Trophoblast cell (in vitro differentiated cells and primary cell): ENCODE measurements at regions not wholly inside any gene's neighbourhood (a gene's known extent, or its start where the extent isn't known, plus 50 kb on each side); places are given as distances from the start of the nearest gene placed in this dataset.
"Not testable (repeated sequence)": the region's sequence is repeated elsewhere in the genome, so short reads cannot be mapped to it uniquely, and the experiment has no call there.

ENCODE experiments used
- DNase-seq, 2 donors: peaks; one replicate each; pipeline ENCODE4 v3.0.0-alpha.2; 2016
- H2AFZ ChIP-seq: 2 replicates; pipeline ENCODE4 v1.6.1; 2013; ENCODE audit warnings: low read length, moderate library complexity, mild to moderate bottlenecking; ENCODE audit not compliant: insufficient read depth, poor library complexity
- H2AK5ac ChIP-seq: 2 replicates; pipeline ENCODE4 v1.6.1; 2013; ENCODE audit warnings: mild to moderate bottlenecking, low read length
- H2BK120ac ChIP-seq: 2 replicates; pipeline ENCODE4 v1.6.1; 2013; ENCODE audit warnings: low read length, mild to moderate bottlenecking, moderate library complexity; ENCODE audit not compliant: insufficient read depth, poor library complexity
- H2BK12ac ChIP-seq: 2 replicates; pipeline ENCODE4 v1.6.1; 2013; ENCODE audit warnings: mild to moderate bottlenecking, low read length, moderate library complexity
- H2BK5ac ChIP-seq: 2 replicates; pipeline ENCODE4 v1.6.1; 2013; ENCODE audit warnings: low read length, low read depth, moderate library complexity, mild to moderate bottlenecking; ENCODE audit not compliant: poor library complexity
- H3K14ac ChIP-seq: 2 replicates; pipeline ENCODE4 v1.6.1; 2013; ENCODE audit warnings: mild to moderate bottlenecking, low read length
- H3K18ac ChIP-seq: 2 replicates; pipeline ENCODE4 v1.6.1; 2013; ENCODE audit warnings: mild to moderate bottlenecking, low read length
- H3K23ac ChIP-seq: 2 replicates; pipeline ENCODE4 v1.6.1; 2013; ENCODE audit warnings: low read length
- H3K27ac ChIP-seq: 2 replicates; pipeline ENCODE4 v1.5.1; 2013; ENCODE audit warnings: low read depth, mild to moderate bottlenecking, inconsistent platforms, low read length, moderate library complexity
- H3K27me3 ChIP-seq: 2 replicates; pipeline ENCODE4 v1.6.1; 2013; ENCODE audit warnings: inconsistent platforms, mild to moderate bottlenecking, low read length, moderate library complexity; ENCODE audit not compliant: insufficient read depth
- H3K36me3 ChIP-seq, 2 experiments: 1 replicate in 1 of 2; 2 replicates in 1 of 2; pipeline ENCODE4 v1.6.1; 2013; ENCODE audit warnings: low read length in 2 of 2, mild to moderate bottlenecking in 2 of 2, moderate library complexity in 1 of 2; ENCODE audit not compliant: insufficient read depth in 2 of 2, control insufficient read depth in 1 of 2
- H3K4ac ChIP-seq: 2 replicates; pipeline ENCODE4 v1.6.1; 2013; ENCODE audit warnings: low read depth, mild to moderate bottlenecking, low read length, moderate library complexity
- H3K4me1 ChIP-seq, 2 experiments: 1 replicate in 1 of 2; 2 replicates in 1 of 2; pipeline ENCODE4 v1.6.1; 2013; ENCODE audit warnings: low read length in 2 of 2, mild to moderate bottlenecking in 2 of 2, moderate library complexity in 1 of 2; ENCODE audit not compliant: insufficient read depth in 2 of 2, control insufficient read depth in 1 of 2
- H3K4me2 ChIP-seq: 2 replicates; pipeline ENCODE4 v1.6.1; 2013; ENCODE audit warnings: inconsistent platforms, mild to moderate bottlenecking, low read length, moderate library complexity
- H3K4me3 ChIP-seq: 2 replicates; pipeline ENCODE4 v1.5.1; 2013; ENCODE audit warnings: mild to moderate bottlenecking, low read depth, low read length, inconsistent platforms
- H3K79me1 ChIP-seq: one replicate; pipeline ENCODE4 v1.6.1; 2013; ENCODE audit warnings: low read length
- H3K79me2 ChIP-seq: 2 replicates; pipeline ENCODE4 v1.6.1; 2013; ENCODE audit warnings: low read length, mild to moderate bottlenecking; ENCODE audit not compliant: control insufficient read depth, insufficient read depth, poor library complexity
- H3K9ac ChIP-seq: 2 replicates; pipeline ENCODE4 v1.6.1; 2013; ENCODE audit warnings: mild to moderate bottlenecking, low read length
- H3K9me3 ChIP-seq: 2 replicates; pipeline ENCODE4 v1.6.1; 2013; ENCODE audit warnings: low read depth, mild to moderate bottlenecking, control low read depth, inconsistent platforms, low read length; ENCODE audit not compliant: insufficient read depth
- H4K12ac ChIP-seq: 2 replicates; pipeline ENCODE4 v1.6.1; 2013; ENCODE audit warnings: low read depth, mild to moderate bottlenecking, low read length, moderate library complexity
- H4K8ac ChIP-seq: 2 replicates; pipeline ENCODE4 v1.6.1; 2013; ENCODE audit warnings: low read depth, mild to moderate bottlenecking, low read length, moderate library complexity
- H4K91ac ChIP-seq: one replicate; pipeline ENCODE4 v1.6.1; 2013; ENCODE audit warnings: low read depth, mild to moderate bottlenecking, low read length, moderate library complexity
- WGBS: extraction: QIAGEN DNeasy Blood & Tissue Kit; methylation state at CpG from one replicate; pipeline ENCODE4 v1.1.7; 2013; ENCODE audit warnings: missing lambda C conversion rate; ENCODE audit not compliant: insufficient read length, insufficient coverage; ENCODE audit errors: extremely low coverage; 5-methylcytosine and 5-hydroxymethylcytosine counted together

DNA sequence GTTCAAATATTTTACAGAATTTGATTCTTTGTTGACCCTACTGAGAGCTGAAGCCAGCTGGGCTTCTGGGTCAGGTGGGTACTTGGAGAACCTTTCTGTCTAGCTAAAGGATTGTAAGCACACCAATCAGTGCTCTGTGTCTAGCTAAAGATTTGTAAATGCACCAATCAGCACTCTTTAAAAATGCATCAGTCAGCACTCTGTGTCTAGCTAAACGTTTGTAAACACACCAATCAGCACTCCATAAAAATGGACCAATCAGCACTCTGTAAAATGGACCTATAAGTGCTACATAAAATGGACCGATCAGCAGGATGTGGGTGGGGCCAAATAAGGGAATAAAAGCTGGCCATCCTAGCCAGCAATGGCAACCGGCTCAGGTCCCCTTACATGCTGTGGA lies 76.4 kb upstream of the TMSB4Y start:
- not testable (repeated sequence) for H3K79me2 ChIP-seq, H3K9ac ChIP-seq, H4K12ac ChIP-seq, H3K27ac ChIP-seq, H2BK120ac ChIP-seq, H3K23ac ChIP-seq, H3K4me3 ChIP-seq, H3K14ac ChIP-seq, DNase-seq, H3K4ac ChIP-seq, H3K4me2 ChIP-seq, H4K91ac ChIP-seq, H3K18ac ChIP-seq, H3K27me3 ChIP-seq, H2AK5ac ChIP-seq, H3K9me3 ChIP-seq, H2AFZ ChIP-seq, H2BK5ac ChIP-seq, H3K4me1 ChIP-seq, H3K79me1 ChIP-seq, H4K8ac ChIP-seq, H3K36me3 ChIP-seq, H2BK12ac ChIP-seq
- no CpG with 5 or more reads among the region's 3 CpGs for WGBS

DNA sequence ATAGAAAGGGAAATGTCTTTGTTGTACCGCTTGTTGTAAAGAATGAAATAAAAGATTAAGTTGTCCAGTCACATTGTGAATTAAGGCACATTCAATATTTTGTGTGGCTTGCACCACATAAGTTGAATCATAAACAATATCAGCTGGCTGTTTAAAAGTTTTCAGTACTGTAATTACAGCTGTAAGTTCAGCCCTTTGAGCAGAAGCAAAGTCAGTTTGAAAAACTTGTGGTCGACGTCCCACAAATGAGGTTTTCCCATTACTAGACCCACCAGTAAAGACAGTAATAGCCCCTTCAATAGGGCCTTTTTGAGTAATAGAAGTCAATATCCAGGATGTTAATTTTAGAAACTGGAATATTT lies 87.8 kb upstream of the TMSB4Y start:
- Histone ChIP-seq H3K27me3 (no peaks in the 10 kb centered on the region), H3K4me1 (no peaks in the 10 kb centered on the region), H3K4me3 (no peak overlapping the region), H4K12ac (no peak overlapping the region), H3K18ac (no peak overlapping the region), H2AFZ (no peak overlapping the region), H3K79me2 (no peaks in the 10 kb centered on the region), H2BK12ac (no peak overlapping the region), H3K27ac (no peak overlapping the region), H3K4ac (no peak overlapping the region), H3K14ac (no peak overlapping the region), H3K36me3 (no peaks in the 10 kb centered on the region), H4K8ac (no peak overlapping the region), H3K23ac (no peak overlapping the region), H3K79me1 (no peaks in the 10 kb centered on the region), H3K9me3 (no peaks in the 10 kb centered on the region), H3K9ac (no peak overlapping the region), H2BK5ac (no peak overlapping the region), H4K91ac (no peak overlapping the region), H2BK120ac (no peak overlapping the region), H2AK5ac (no peak overlapping the region), H3K4me2 (no peak overlapping the region)
- no peak for DNase-seq
- no CpG with 5 or more reads among the region's 3 CpGs for WGBS

DNA sequence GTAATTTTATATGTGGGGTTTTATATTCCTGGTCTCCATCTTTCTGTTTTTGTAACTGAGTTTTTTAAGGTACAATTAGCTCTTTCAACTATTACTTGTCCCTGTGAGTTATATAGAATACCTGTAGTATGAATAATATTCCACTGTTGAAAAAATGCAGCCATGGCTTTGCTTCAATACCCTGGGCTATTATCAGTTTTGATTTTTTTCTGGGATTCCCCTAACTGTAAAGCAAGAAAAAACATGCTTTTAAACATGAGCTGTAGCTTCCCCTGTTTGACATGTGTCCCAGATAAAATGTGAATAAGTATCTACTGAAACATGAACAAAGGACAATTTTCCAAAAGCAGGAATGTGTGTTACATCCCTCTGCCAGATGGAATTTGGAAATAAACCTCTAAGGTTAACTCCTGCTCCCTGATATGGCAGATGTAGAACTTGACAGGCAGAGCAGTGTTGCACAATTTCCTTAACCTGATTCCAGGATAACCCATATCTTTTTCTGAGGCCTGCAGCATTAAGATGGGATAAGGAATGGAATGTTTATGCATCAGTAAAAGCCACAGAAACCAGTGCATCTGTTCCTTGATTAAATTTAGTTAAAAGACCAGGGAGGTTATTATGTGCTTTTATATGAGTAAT lies 88.3 kb upstream of the TMSB4Y start:
- H3K14ac ChIP-seq = no peak overlapping the region
- no peak overlapping the region for H2BK5ac ChIP-seq
- no peak overlapping the region for H2AK5ac ChIP-seq
- H3K18ac ChIP-seq = no peak overlapping the region
- no peak overlapping the region for H2BK120ac ChIP-seq
- H3K79me1 ChIP-seq = no peaks in the 10 kb centered on the region
- H3K4me2 ChIP-seq = no peak overlapping the region
- no peak overlapping the region for H4K91ac ChIP-seq
- H2BK12ac ChIP-seq = no peak overlapping the region
- no peak overlapping the region for H3K9ac ChIP-seq
- no peak overlapping the region for H4K8ac ChIP-seq
- H3K4me1 ChIP-seq = no peaks in the 10 kb centered on the region
- no peak overlapping the region for H3K23ac ChIP-seq
- no peak overlapping the region for H2AFZ ChIP-seq
- no peak overlapping the region for H4K12ac ChIP-seq
- H3K27me3 ChIP-seq = no peaks in the 10 kb centered on the region
- H3K27ac ChIP-seq = no peak overlapping the region
- H3K4me3 ChIP-seq = no peak overlapping the region
- peak in 1 of 2 donors; percentile 47 for DNase-seq
- no peaks in the 10 kb centered on the region for H3K36me3 ChIP-seq
- no peaks in the 10 kb centered on the region for H3K9me3 ChIP-seq
- H3K4ac ChIP-seq = no peak overlapping the region
- H3K79me2 ChIP-seq = no peaks in the 10 kb centered on the region

DNA sequence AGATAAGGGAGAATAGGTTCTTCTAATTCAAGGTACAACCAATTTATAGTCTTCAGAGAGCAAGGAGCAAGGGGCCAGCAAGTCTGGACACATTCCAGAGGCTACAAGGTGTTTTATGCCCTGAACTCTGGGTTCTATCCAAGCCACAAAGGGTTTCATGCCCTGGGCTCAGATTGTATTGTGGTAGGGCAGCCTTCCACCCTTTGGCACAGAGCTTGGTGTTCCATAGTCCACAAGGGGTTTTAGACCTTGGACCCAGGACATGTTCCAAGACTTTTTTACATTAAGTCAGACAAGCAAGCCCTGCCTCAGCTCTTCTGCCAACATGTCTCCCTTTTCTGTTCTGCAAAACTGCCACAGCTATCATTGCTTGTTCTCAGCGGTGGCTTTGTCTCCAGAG lies 90.8 kb upstream of the TMSB4Y start:
- Histone ChIP-seq H3K79me1 (no peaks in the 10 kb centered on the region), H3K14ac (no peak overlapping the region), H3K27ac (no peak overlapping the region), H3K9ac (no peak overlapping the region), H4K8ac (no peak overlapping the region), H2BK5ac (no peak overlapping the region), H3K23ac (no peak overlapping the region), H2BK120ac (no peak overlapping the region), H2AK5ac (no peak overlapping the region), H3K4me1 (no peaks in the 10 kb centered on the region), H4K12ac (no peak overlapping the region), H3K18ac (no peak overlapping the region), H3K27me3 (no peaks in the 10 kb centered on the region), H3K4me2 (no peak overlapping the region), H3K36me3 (no peaks in the 10 kb centered on the region), H2BK12ac (no peak overlapping the region), H3K79me2 (no peaks in the 10 kb centered on the region), H3K9me3 (no peaks in the 10 kb centered on the region), H3K4ac (no peak overlapping the region), H3K4me3 (no peak overlapping the region), H4K91ac (no peak overlapping the region), H2AFZ (no peak overlapping the region)
- WGBS = no CpG with 5 or more reads among the region's 1 CpG
- no peak for DNase-seq
